Ammon's horn (tissue), 1 donor: ENCODE measurements at regions not wholly inside any gene's neighbourhood (a gene's known extent, or its start where the extent isn't known, plus 50 kb on each side); places are given as distances from the start of the nearest gene placed in this dataset.
"Not testable (repeated sequence)": the region's sequence is repeated elsewhere in the genome, so short reads cannot be mapped to it uniquely, and the experiment has no call there.

Source experiments
- DNase-seq: peaks from one replicate; pipeline ENCODE4 v3.0.0-alpha.2; 2016; ENCODE audit warnings: low spot score

- no peak for DNase-seq
Observed at GRCh38 chr2:207409517-207409916, 120.2 kb upstream of the CREB1 start.

GRCh38 chr2:207412787-207413310, 116.9 kb upstream of the CREB1 start:
- DNase-seq: no peak

- DNase-seq: no peak
Observed at GRCh38 chr2:207413376-207413907, 116.3 kb upstream of the CREB1 start.

- no peak for DNase-seq
Observed at GRCh38 chr2:207416111-207416510, 113.7 kb upstream of the CREB1 start.

GRCh38 chr2:207416900-207417299, 112.9 kb upstream of the CREB1 start:
- no peak for DNase-seq

- no peak for DNase-seq
Observed at GRCh38 chr2:207417301-207417718, 112.5 kb upstream of the CREB1 start.

GRCh38 chr2:207418419-207418818, 111.3 kb upstream of the CREB1 start:
- DNase-seq: no peak

GRCh38 chr2:207419331-207419730, 110.4 kb upstream of the CREB1 start:
- DNase-seq: no peak

- no peak for DNase-seq
Observed at GRCh38 chr2:207421671-207422070, 108.1 kb upstream of the CREB1 start.

- no peak for DNase-seq
Observed at GRCh38 chr2:207422380-207422779, 107.4 kb upstream of the CREB1 start.

- DNase-seq: no peak
Observed at GRCh38 chr2:207423886-207424285, 105.9 kb upstream of the CREB1 start.

GRCh38 chr2:207427986-207428385, 101.8 kb upstream of the CREB1 start:
- no peak for DNase-seq

- DNase-seq: no peak
Observed at GRCh38 chr2:207428573-207428972, 101.2 kb upstream of the CREB1 start.

- no peak for DNase-seq
Observed at GRCh38 chr2:207432453-207432852, 97.3 kb upstream of the CREB1 start.

GRCh38 chr2:207434306-207434705, 95.5 kb upstream of the CREB1 start:
- DNase-seq: no peak

- no peak for DNase-seq
Observed at GRCh38 chr2:207434899-207435465, 94.8 kb upstream of the CREB1 start.

- no peak for DNase-seq
Observed at GRCh38 chr2:207437136-207437523, 92.6 kb upstream of the CREB1 start.

- DNase-seq: no peak
Observed at GRCh38 chr2:207437524-207438143, 92.1 kb upstream of the CREB1 start.

- no peak for DNase-seq
Observed at GRCh38 chr2:207438414-207439126, 91.2 kb upstream of the CREB1 start.

- not testable (repeated sequence) for DNase-seq
Observed at GRCh38 chr2:207439881-207440280, 89.9 kb upstream of the CREB1 start.

GRCh38 chr2:207444756-207445155, 85.0 kb upstream of the CREB1 start:
- no peak for DNase-seq

GRCh38 chr2:207446653-207447052, 83.1 kb upstream of the CREB1 start:
- no peak for DNase-seq

- no peak for DNase-seq
Observed at GRCh38 chr2:207448006-207448405, 81.8 kb upstream of the CREB1 start.
